ENCODE measurements at regions not wholly inside any gene's neighbourhood (a gene's known extent, or its start where the extent isn't known, plus 50 kb on each side); places are given as distances from the start of the nearest gene placed in this dataset.

- no peaks in the 10 kb centered on the region for H3K9me3 ChIP-seq (ENCODE audit: control insufficient read depth in 4 of 4, low read length in 3 of 4)
- no peak for DNase-seq (ENCODE audit: low spot score)
- H3K27ac ChIP-seq (ENCODE audit: low read depth in 1 of 2, low read length in 2 of 2): no peak overlapping the region
- 77% methylated on average over 4 of the region's 4 CpGs for WGBS
- H3K27me3 ChIP-seq (ENCODE audit: control insufficient read depth in 4 of 4, insufficient read depth in 4 of 4, low read length in 3 of 4): no peaks in the 10 kb centered on the region
- no peak overlapping the region for H3K4me3 ChIP-seq (ENCODE audit: low read depth in 1 of 3, low read length in 3 of 3)
- H3K9ac ChIP-seq (ENCODE audit: low read depth in 1 of 2, low read length in 2 of 2): no peak overlapping the region
- H3K36me3 ChIP-seq (ENCODE audit: control insufficient read depth in 4 of 4, insufficient read depth in 3 of 4, low read depth in 1 of 4, low read length in 3 of 4): no peaks in the 10 kb centered on the region
- no peaks in the 10 kb centered on the region for H3K4me1 ChIP-seq (ENCODE audit: control insufficient read depth in 4 of 4, insufficient read depth in 4 of 4, low read length in 3 of 4)
- TF ChIP-seq FOXA2 (IDR thresholded peaks at IDR 0.05) (no peak), ATF3 (IDR thresholded peaks at IDR 0.05) (no peak), SP1 (IDR thresholded peaks at IDR 0.05) (no peak), FOXA1 (IDR thresholded peaks at IDR 0.05) (no peak), HNF4G (IDR thresholded peaks at IDR 0.05) (no peak), RXRA (IDR thresholded peaks at IDR 0.05) (no peak), GABPA (IDR thresholded peaks at IDR 0.05 in 1 of 2, conservative IDR thresholded peaks at IDR 0.05 in 1 of 2) (no peak), ZBTB33 (IDR thresholded peaks at IDR 0.05) (no peak), JUND (IDR thresholded peaks at IDR 0.05) (no peak), RAD21 (IDR thresholded peaks at IDR 0.05) (no peak), EGR1 (IDR thresholded peaks at IDR 0.05; ENCODE audit: low read depth in 2 of 2) (no peak), MAX (IDR thresholded peaks at IDR 0.05) (no peak), NR2F2 (IDR thresholded peaks at IDR 0.05) (no peak), TAF1 (conservative IDR thresholded peaks at IDR 0.05) (no peak), HNF4A (conservative IDR thresholded peaks at IDR 0.05) (no peak), YY1 (IDR thresholded peaks at IDR 0.05) (no peak)
- TF ChIP-seq, protein P1, sequence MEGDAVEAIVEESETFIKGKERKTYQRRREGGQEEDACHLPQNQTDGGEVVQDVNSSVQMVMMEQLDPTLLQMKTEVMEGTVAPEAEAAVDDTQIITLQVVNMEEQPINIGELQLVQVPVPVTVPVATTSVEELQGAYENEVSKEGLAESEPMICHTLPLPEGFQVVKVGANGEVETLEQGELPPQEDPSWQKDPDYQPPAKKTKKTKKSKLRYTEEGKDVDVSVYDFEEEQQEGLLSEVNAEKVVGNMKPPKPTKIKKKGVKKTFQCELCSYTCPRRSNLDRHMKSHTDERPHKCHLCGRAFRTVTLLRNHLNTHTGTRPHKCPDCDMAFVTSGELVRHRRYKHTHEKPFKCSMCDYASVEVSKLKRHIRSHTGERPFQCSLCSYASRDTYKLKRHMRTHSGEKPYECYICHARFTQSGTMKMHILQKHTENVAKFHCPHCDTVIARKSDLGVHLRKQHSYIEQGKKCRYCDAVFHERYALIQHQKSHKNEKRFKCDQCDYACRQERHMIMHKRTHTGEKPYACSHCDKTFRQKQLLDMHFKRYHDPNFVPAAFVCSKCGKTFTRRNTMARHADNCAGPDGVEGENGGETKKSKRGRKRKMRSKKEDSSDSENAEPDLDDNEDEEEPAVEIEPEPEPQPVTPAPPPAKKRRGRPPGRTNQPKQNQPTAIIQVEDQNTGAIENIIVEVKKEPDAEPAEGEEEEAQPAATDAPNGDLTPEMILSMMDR (IDR thresholded peaks at IDR 0.05; ENCODE audit: low read depth, low read length, missing input control): no peak
Observed at GRCh38 chr18:34942276-34942675, 98.9 kb upstream of the MAPRE2 start.

DNA sequence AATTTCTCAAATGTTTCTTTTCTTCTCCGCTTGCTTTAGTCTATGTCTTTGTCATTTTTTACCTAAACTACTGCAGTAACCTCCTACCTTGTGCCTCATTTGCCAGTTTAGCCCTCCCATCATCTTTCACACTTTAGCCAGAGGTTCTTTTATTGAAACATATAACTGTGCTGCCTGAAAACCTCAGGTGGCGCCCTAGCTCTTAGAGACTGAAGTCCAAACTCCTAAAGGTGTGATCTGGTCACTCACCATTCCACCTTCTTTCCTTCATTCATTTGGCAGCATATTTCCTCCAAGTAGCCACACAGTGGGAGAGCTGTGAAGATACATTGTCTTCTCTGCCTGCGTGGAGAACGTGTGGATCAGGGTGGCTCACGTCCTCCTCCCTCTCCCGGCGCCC is 98.2 kb upstream of the MAPRE2 start:
- Histone ChIP-seq H3K27me3 (ENCODE audit: control insufficient read depth in 4 of 4, insufficient read depth in 4 of 4, low read length in 3 of 4) (no peaks in the 10 kb centered on the region), H3K4me1 (ENCODE audit: control insufficient read depth in 4 of 4, insufficient read depth in 4 of 4, low read length in 3 of 4) (no peaks in the 10 kb centered on the region), H3K27ac (ENCODE audit: low read depth in 1 of 2, low read length in 2 of 2) (no peak overlapping the region), H3K9me3 (ENCODE audit: control insufficient read depth in 4 of 4, low read length in 3 of 4) (no peaks in the 10 kb centered on the region), H3K36me3 (ENCODE audit: control insufficient read depth in 4 of 4, insufficient read depth in 3 of 4, low read depth in 1 of 4, low read length in 3 of 4) (no peaks in the 10 kb centered on the region), H3K9ac (ENCODE audit: low read depth in 1 of 2, low read length in 2 of 2) (no peak overlapping the region), H3K4me3 (ENCODE audit: low read depth in 1 of 3, low read length in 3 of 3) (no peak overlapping the region)
- 84% methylated on average over 7 of the region's 7 CpGs for WGBS
- TF ChIP-seq RAD21 (IDR thresholded peaks at IDR 0.05): no peak
- TF ChIP-seq, protein P1 (IDR thresholded peaks at IDR 0.05; ENCODE audit: low read depth, low read length, missing input control): no peak
- TF ChIP-seq ATF3 (IDR thresholded peaks at IDR 0.05): no peak
- TF ChIP-seq JUND (IDR thresholded peaks at IDR 0.05): no peak
- no peak for TF ChIP-seq MAX (IDR thresholded peaks at IDR 0.05)
- no peak for TF ChIP-seq YY1 (IDR thresholded peaks at IDR 0.05)
- DNase-seq (ENCODE audit: low spot score): no peak
